Lower leg skin (tissue), 4 donors: ENCODE measurements at regions not wholly inside any gene's neighbourhood (a gene's known extent, or its start where the extent isn't known, plus 50 kb on each side); places are given as distances from the start of the nearest gene placed in this dataset.
"Not testable (repeated sequence)": the region's sequence is repeated elsewhere in the genome, so short reads cannot be mapped to it uniquely, and the experiment has no call there.

Experiments
- DNase-seq, 2 donors: peaks; one replicate each; pipeline ENCODE4 v3.0.0-alpha.2; 2019; ENCODE audit warnings: low spot score in 2 of 2
- H3K4me3 ChIP-seq: fragments of 200-600 bp; sonication (generic); 2 replicates; pipeline ENCODE4 v1.5.1; 2017; ENCODE audit warnings: mild to moderate bottlenecking, low read depth; ENCODE audit not compliant: poor library complexity, severe bottlenecking
- CTCF ChIP-seq, 3 donors: fragments of 450-650 bp; IDR thresholded peaks; one replicate each; pipeline ENCODE4 v1.5.1; 2016; ENCODE audit warnings: antibody characterized with exemption in 3 of 3, mild to moderate bottlenecking in 3 of 3, moderate library complexity in 2 of 3
- POLR2A ChIP-seq, 2 donors: fragments of 450-650 bp; IDR thresholded peaks; one replicate each; pipeline ENCODE4 v1.6.1; 2016 to 2017; ENCODE audit warnings: antibody characterized with exemption in 2 of 2, mild to moderate bottlenecking in 1 of 2, moderate library complexity in 1 of 2
- WGBS, 2 donors: methylation state at CpG; one replicate each; pipeline ENCODE4 v1.1.5; 2018; 5-methylcytosine and 5-hydroxymethylcytosine counted together
- intact Hi-C: fragments of 100-400 bp; cut with DNase I; formaldehyde crosslinking; loops from one replicate; pipeline ENCODE4 v1.15.0; 2023; ENCODE audit warnings: low total_unique reads

- no peak for DNase-seq
- intact Hi-C loops = no loop called here
- WGBS, 2 donors = 18 to 33% methylated on average over 1 of the region's 1 CpG
- no peak for TF ChIP-seq POLR2A (IDR thresholded peaks at IDR 0.05)
- TF ChIP-seq CTCF (IDR thresholded peaks at IDR 0.05) = no peak
- no peak overlapping the region for H3K4me3 ChIP-seq
Measured at GRCh38 chr5:148880197-148880596, 53.8 kb downstream of the ADRB2 start.

GRCh38 chr5:148880696-148881095 lies 54.3 kb downstream of the ADRB2 start:
- WGBS, 2 donors = 87 to 93% methylated on average over 2 of the region's 2 CpGs
- no peak for DNase-seq
- intact Hi-C loops = no loop called here
- TF ChIP-seq POLR2A (IDR thresholded peaks at IDR 0.05) = no peak
- no peak for TF ChIP-seq CTCF (IDR thresholded peaks at IDR 0.05)
- no peak overlapping the region for H3K4me3 ChIP-seq

GRCh38 chr5:148882332-148882731 lies 55.9 kb downstream of the ADRB2 start:
- WGBS, 2 donors = 51 to 66% methylated on average over 2 of the region's 2 CpGs
- no peak overlapping the region for H3K4me3 ChIP-seq
- TF ChIP-seq CTCF (IDR thresholded peaks at IDR 0.05) = no peak
- TF ChIP-seq POLR2A (IDR thresholded peaks at IDR 0.05) = no peak
- no peak for DNase-seq
- intact Hi-C loops = no loop called here

GRCh38 chr5:148884339-148885020 lies 58.1 kb downstream of the ADRB2 start:
- DNase-seq = no peak
- H3K4me3 ChIP-seq = no peak overlapping the region
- no peak for TF ChIP-seq CTCF (IDR thresholded peaks at IDR 0.05)
- TF ChIP-seq POLR2A (IDR thresholded peaks at IDR 0.05) = no peak
- intact Hi-C loops = no loop called here
- WGBS, 2 donors = 79 to 82% methylated on average over 3 of the region's 3 CpGs

GRCh38 chr5:148887123-148887881 lies 60.9 kb downstream of the ADRB2 start:
- DNase-seq = no peak
- no peak for TF ChIP-seq CTCF (IDR thresholded peaks at IDR 0.05)
- TF ChIP-seq POLR2A (IDR thresholded peaks at IDR 0.05) = no peak
- intact Hi-C loops = no loop called here
- no peak overlapping the region for H3K4me3 ChIP-seq

- 91 to 95% methylated on average over 5 of the region's 5 CpGs for WGBS, 2 donors
- intact Hi-C loops = loop anchor here (10.0 kb wide), 1 partner anchor 135 kb away; no protein-coding TSS in a partner anchor
- not testable (repeated sequence) for DNase-seq, H3K4me3 ChIP-seq
Measured at GRCh38 chr5:148889936-148890335, 63.5 kb downstream of the ADRB2 start.

- not testable (repeated sequence) for DNase-seq, H3K4me3 ChIP-seq
- intact Hi-C loops = loop anchor here (10.0 kb wide), 1 partner anchor 141 kb away; no protein-coding TSS in a partner anchor
- WGBS, 2 donors = 91 to 95% methylated on average over 1 of the region's 1 CpG
Measured at GRCh38 chr5:148895441-148895840, 69.0 kb downstream of the ADRB2 start.
